VCaP (cell line): ENCODE measurements at regions not wholly inside any gene's neighbourhood (a gene's known extent, or its start where the extent isn't known, plus 50 kb on each side); places are given as distances from the start of the nearest gene placed in this dataset.

Experiments
- H3K27ac ChIP-seq: fragments of 450-650 bp; 2 replicates; pipeline ENCODE4 v1.5.1; 2017
- TF ChIP-seq, protein P1 (sequence below): fragments of 450-650 bp; conservative IDR thresholded peaks from 2 replicates; pipeline ENCODE4 v1.5.1; 2017; ENCODE audit warnings: mild to moderate bottlenecking, moderate library complexity

DNA sequence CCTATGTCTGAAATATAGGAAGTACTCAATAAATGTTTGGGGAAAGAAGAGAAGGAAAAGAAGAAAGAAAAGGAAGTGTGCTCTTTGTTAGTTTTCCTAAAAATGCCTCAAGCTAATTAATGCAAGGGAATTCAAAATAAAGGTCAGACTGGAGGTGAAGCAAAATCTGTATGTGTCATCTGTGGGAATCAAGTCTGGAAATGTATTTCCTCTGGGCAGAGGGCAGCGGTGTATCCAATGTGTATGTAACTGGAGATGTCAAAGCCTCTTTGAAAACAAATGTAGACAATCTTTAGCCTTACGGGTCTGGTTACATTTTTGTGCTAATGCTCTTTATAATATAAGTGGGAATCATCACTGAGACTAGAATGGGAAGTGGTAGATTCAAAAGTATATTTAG lies 471.4 kb downstream of the MAN2A1 start:
- no peak overlapping the region for H3K27ac ChIP-seq
- TF ChIP-seq, protein P1, sequence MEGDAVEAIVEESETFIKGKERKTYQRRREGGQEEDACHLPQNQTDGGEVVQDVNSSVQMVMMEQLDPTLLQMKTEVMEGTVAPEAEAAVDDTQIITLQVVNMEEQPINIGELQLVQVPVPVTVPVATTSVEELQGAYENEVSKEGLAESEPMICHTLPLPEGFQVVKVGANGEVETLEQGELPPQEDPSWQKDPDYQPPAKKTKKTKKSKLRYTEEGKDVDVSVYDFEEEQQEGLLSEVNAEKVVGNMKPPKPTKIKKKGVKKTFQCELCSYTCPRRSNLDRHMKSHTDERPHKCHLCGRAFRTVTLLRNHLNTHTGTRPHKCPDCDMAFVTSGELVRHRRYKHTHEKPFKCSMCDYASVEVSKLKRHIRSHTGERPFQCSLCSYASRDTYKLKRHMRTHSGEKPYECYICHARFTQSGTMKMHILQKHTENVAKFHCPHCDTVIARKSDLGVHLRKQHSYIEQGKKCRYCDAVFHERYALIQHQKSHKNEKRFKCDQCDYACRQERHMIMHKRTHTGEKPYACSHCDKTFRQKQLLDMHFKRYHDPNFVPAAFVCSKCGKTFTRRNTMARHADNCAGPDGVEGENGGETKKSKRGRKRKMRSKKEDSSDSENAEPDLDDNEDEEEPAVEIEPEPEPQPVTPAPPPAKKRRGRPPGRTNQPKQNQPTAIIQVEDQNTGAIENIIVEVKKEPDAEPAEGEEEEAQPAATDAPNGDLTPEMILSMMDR = no peak

GRCh38 chr5:110165366-110165765 lies 475.6 kb downstream of the MAN2A1 start:
- H3K27ac ChIP-seq = no peak overlapping the region
- TF ChIP-seq, protein P1 = no peak

- TF ChIP-seq, protein P1 = no peak
- no peak overlapping the region for H3K27ac ChIP-seq
Observed at GRCh38 chr5:110167384-110167783, 477.7 kb downstream of the MAN2A1 start.

DNA sequence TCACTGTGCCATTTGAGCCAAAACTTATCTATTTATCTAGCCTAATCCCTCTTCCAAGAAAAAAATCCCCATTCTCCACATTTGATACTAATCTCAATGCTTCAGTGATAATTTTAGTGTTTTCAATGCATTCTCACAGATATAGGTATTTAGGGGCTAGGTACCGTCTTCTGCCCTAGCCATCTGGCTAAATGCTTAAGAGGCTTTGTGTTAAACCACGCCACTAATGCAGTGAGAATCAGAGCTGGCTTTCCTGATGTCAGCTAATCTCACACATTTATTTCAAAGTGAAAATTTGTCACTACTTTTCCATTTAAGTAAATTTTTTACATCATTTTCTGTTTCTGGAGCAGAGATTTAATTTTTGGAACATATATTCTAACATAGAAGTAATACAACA lies 479.7 kb downstream of the MAN2A1 start:
- TF ChIP-seq, protein P1 = no peak
- H3K27ac ChIP-seq = no peak overlapping the region

- H3K27ac ChIP-seq = no peak overlapping the region
- TF ChIP-seq, protein P1 = no peak
Observed at GRCh38 chr5:110177729-110178128, 488.0 kb downstream of the MAN2A1 start.

- TF ChIP-seq, protein P1 = no peak
Observed at GRCh38 chr5:110179321-110179720, 489.6 kb downstream of the MAN2A1 start.

DNA sequence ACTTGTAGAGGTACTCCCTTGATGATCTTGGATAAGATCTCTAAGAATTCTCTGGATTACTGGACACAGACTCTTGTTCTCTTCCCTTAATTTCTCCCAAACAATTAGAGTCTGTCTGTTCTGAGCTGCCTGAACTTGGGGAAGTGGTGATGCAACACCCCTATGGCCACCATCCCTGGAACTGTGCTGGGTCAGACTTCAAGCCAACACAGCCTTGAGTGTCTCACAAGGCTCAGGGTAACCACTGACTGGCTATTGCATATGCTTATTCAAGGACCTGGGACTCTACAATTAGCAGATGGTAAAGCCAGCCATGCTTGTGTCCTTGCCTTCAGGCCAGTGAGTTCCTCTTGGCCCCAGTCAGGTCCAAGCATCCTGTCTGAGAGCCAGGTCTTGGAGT lies 504.5 kb downstream of the MAN2A1 start:
- H3K27ac ChIP-seq = no peak overlapping the region
- TF ChIP-seq, protein P1 = no peak

More at GRCh38 chr5:110179321-110179720, 489.6 kb downstream of the MAN2A1 start:
- no peak overlapping the region for H3K27ac ChIP-seq

- TF ChIP-seq, protein P1 = no peak
Observed at GRCh38 chr5:110195288-110195687, 505.6 kb downstream of the MAN2A1 start.

More at GRCh38 chr5:110195288-110195687, 505.6 kb downstream of the MAN2A1 start:
- H3K27ac ChIP-seq = no peak overlapping the region
